ENCODE measurements at regions not wholly inside any gene's neighbourhood (a gene's known extent, or its start where the extent isn't known, plus 50 kb on each side); places are given as distances from the start of the nearest gene placed in this dataset.

- DNase-seq = no peak
These were observed 2225.3 kb upstream of the C9orf72 start for GRCh38 chr9:29798599-29798998.

DNA sequence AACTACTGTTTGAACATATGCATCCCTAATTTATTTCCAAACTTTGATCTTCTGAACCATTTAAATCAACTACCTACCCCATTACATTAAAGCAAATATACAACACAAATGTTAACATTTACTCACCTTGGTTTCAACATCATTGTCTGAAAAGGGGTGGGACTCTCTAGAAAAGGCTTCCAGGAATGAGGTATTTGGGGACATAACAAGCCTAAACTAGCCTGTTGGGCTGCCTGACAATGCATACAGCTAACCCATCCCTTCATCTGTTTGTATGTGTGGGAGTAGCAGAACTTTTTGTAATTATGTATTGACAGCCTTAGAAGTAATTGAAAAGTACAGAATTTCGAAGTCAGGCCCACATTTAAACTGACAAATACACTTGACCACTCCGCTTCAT lies 2225.9 kb upstream of the C9orf72 start:
- DNase-seq = no peak

DNA sequence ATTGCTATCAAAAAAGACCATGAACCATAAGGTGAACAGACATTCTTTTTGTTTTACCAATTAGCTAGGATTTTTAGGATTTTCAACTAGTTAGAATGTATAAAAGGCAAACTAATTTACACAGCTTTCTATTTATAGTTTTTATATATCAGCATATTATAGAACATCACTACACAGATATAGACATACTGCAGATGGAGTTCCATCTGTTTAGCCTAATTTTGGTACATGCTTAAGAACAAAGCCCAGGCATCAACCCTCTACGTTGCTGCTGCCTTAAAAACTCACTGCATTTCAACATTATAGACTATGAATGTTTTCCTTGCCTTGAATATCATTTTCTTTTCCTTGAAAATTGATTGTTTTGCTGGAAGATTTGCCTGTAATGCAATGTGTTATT lies 2227.5 kb upstream of the C9orf72 start:
- DNase-seq = no peak

DNA sequence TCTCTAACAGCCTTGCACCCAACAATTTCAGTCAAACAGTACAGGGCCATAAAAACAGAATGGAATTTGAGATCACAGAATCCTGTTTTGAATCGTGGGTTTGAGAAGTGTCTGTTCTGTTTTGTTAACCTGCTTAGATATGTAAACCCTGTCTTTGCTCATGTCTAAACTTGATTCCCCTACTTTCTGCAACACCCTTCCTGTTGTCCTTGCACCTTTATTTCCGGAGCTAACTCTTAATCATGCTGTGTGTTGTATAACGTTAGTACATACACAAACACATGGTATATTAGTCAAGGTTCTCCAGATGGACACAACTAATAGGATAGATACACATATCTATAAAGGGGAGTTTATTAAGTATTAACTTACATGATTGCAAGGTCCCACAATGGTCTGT lies 2229.2 kb upstream of the C9orf72 start:
- no peak for DNase-seq

DNA sequence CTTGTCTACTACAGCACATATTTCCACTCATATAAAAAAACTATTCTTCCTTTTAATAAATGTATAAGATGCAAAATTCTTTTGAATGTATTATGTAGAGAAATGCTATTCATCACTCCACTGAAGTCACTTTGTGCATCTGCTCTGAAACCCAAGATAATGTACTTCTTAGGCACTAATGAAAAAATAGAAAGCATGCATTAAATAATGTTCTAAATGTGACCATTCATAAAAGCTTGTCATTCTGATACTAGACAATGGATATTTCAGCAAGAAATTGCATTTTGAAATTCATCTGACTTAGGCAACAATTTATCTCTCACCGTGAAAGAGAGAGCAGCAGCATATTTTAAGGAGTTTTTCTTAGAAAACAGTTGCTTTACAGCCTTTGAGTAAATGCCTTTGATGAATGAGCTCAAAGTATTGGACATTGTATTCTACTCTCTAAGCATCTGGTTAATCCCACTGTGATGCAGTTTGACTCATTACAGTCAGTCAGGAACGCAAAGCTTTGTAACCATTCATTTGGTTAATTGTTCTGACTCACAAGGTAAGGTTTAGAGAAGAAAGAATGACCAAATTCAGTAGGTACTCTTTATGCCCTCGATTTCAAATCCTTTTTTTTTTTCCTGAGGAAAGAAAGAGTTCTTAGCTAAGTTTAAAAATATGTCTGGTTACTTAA lies 2233.8 kb upstream of the C9orf72 start:
- DNase-seq = no peak

DNA sequence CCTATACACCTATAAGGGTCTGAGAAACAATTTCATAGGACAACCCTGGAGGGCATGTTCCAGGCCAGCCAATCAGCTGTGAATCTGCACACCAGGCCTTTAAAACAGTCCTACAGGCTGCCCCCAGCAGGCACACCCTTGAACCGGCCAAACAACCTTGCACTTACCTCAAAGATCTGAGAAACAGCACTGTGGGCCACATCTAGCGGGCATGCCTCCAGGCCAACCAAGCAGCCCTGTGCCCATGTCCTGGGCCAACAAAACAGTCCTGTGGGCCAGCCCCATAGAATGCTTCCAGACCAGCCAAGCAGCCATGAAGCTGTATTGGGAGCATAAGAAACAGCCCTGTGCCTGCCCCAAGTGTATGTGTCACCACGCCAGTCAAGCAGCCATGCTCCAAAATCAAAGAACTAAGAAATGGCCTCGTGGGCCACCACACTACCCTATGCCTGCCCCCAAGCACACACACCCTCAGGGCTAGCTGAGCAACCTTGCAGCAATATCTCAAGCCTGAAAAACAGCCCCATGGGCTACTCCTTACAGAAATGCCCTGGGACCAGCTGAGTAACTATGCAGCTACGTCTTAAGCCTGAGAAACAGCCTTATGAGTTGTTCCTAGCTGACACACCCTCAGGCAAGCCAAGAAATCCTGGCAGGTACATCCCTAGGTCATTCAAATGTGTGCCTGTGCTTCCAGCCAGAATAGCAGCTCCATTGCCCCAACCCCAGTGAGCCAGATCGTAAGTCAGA lies 2243.8 kb upstream of the C9orf72 start:
- DNase-seq = no peak

DNA sequence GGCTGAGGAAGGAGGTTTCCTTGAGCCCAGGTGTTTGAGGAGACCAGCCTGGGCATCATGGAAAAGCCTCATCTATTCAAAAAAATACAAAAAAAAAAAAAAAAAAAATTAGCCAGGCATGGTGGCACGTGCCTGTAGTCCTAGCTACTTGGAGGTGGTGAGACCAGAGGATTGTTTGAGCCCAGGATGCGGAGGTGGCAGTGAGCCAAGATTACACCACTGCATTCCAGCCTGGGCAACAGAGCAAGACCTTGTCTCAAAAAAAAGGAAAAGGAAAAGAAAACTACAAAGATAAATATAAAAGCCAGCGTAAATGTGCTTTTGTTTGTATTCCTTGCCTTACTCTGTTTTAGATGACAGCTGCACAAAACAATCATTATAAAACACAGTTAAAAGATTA lies 2249.2 kb upstream of the C9orf72 start:
- DNase-seq = no peak

DNA sequence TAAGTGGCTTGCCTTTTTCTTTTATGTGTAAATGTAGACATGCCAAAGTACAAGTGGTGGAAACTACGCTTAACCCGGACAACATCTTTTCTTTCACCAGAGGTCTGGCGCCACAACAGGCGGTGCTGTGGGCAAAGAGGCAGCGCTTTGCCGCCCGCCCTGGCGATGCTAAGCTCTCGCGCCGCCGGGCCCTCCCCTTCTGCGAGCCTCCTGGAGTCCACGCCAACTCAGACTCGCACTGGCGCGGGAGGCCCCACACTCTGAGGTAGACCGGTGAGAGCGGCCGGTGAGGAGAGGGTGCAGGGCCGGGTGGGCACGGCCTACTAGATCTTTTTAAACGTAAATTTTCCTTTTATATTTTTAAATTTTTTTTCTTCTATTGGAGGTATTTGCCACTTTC lies 2253.1 kb upstream of the C9orf72 start:
- DNase-seq = no peak

- DNase-seq = no peak
These were observed 2257.5 kb upstream of the C9orf72 start for GRCh38 chr9:29830821-29831220.

DNA sequence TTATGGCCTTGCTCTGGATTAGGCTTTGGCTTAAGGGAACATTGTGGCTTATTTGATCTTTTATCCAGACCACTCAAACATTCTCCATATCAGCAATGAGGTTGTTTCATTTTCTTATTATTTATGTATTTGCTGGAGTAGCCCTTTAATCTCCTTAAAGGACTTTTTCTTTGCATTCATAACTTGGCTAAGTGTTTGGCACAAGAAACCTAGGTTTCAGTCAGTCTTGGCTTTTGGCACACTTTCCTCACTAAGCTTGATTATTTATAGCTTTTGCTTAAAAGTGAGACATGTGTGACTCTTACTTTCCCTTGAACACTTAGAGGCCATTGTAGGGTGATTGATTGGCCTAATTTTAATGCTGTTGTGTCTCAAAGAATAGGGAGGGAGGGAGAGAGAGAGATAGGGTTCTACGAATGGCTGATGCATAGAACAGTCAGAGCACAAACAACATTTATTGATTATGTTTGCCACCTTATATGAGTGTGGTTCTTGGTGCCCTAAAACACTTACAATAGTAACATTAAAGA lies 2265.3 kb upstream of the C9orf72 start:
- no peak for DNase-seq

- no peak for DNase-seq
These were observed 2271.0 kb upstream of the C9orf72 start for GRCh38 chr9:29844251-29844650.

DNA sequence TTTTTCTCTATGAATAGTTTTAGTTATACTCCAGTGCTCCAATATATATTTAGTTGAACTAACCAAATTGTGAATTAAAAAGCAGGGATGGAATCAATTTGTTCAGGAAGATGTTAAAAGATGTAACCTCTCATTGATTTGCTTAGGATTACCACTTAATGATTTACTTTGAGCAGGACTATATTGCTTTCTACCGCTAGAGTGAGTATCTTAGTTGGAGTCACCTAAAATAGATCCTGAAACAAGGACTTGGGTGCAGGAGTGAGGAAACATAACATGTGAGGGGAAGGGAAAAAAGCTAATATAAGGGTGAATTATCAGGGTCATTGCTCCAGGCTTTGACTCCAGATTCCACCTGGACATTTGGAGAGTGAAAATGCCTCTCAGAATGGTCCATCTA lies 2277.4 kb upstream of the C9orf72 start:
- no peak for DNase-seq

DNA sequence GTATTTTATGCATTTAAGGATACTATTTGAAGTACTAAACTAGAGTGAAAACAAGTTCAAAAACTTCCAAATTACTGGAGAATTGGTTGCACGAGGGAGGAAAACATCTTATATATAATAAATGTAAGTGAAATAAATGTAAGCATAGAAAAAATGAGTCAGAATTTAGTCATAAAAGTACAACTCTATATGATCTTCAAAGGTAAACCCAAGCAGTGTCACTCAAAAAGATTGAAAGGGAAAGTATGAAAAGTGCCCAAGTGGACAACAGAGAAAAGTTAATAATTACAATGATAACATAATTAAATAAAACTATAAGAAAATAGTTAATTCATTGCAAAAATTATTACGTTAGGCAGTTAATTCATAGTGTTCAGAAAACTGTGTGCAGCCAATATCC lies 2288.5 kb upstream of the C9orf72 start:
- no peak for DNase-seq

DNA sequence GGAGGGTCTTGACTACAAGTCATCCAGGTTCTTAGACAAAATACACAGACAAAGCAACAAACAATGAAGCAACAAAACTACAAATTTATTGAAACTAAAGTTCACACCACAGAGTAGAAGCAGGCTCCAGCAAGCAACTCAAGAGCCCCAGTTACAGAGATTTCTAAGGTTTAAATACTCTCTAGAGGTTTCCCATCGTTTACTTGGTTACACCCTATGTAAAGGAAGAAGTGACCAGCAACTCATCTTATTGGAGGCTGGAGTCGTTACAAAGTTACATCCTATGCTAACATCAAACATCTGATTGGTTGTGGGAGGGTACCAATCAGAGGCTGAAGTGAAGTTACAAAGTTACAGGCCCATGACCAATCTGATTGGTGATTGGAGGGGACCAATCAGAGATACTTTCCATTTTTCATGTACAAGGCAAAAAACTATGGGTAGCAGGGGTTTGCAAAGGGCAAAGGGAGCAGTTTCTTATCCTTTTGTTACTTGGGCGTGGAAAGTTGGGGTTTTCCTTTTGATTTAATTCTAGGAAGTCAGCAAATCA lies 2292.6 kb upstream of the C9orf72 start:
- no peak for DNase-seq

GRCh38 chr9:29866556-29866955 lies 2293.3 kb upstream of the C9orf72 start:
- no peak for DNase-seq

- DNase-seq = no peak
These were observed 2300.3 kb upstream of the C9orf72 start for GRCh38 chr9:29873579-29873978.

DNA sequence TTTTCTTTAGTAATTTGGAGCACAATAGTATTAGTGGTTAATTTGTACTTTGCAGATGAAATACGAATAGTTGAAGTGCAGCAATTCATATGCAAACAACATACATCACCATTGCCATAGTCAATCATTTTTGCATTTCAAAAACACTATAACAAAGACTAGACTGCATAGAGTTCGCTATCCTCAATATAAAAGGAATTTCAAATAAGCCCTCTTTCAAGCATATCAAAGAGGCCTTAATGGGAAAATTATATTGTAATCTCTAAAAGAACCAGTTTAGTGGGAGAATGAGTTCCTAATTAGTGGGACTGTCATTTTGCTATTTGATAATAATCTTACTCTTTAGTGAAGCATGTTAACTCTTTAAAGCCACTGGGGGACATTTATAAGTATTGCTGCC lies 2302.3 kb upstream of the C9orf72 start:
- no peak for DNase-seq

DNA sequence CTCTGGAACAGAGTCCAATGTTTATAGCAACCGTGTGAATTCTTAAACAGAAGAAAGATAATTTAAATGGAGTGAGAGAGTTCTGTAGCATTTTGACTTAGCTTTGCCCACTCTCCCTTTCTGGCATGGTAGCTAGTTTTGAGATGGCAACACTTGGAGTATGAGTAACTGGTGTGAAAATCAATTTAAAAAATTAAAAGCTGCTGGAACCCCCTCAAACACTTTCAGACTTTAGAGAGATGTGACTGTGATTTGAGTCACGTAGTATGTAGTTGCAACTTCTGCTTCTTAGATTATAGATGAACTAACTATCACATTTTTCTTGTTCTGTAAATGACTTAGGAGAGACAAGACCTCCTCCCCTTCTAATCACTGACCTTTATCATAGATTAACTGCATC lies 2309.5 kb upstream of the C9orf72 start:
- no peak for DNase-seq

- no peak for DNase-seq
These were observed 2332.8 kb upstream of the C9orf72 start for GRCh38 chr9:29906065-29906464.

- no peak for DNase-seq
These were observed 2354.8 kb upstream of the C9orf72 start for GRCh38 chr9:29928072-29928471.

DNA sequence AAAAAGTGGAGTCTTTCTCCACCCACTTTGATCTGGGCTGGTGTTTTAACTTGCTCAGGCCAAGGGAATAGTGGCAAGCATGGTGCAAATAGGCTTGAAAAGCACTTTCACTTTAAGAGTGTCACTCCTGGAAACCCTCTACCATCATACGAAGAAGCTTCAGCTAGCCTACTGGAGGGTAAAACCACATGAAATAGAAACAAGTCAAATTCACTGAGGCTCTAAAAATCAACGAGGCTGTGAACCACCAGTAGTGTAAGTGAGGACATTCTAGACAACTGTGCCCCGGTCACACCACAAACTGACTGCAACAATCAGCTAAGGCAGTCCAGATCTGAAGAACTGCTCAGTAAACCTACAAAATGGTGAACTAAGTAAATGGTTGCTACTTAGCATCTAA lies 2366.3 kb upstream of the C9orf72 start:
- no peak for DNase-seq

DNA sequence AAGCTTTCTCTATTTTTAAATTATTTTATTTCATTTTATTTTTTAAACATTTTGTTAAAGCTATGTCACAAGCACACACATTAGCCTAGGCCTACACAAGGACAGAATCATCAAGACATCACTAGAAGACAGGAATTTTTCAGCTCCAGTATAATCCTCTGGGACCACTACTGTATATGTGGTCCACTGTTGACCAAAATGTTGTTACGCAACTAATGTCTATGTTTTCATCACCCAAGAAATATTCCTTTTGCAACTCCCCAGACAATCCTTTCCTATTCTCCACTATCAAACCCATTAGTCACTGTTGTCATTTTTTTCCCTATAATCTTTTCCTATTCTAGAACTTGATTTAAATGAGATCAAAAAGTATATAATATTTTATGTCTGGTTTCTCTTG lies 2371.7 kb upstream of the C9orf72 start:
- no peak for DNase-seq

DNA sequence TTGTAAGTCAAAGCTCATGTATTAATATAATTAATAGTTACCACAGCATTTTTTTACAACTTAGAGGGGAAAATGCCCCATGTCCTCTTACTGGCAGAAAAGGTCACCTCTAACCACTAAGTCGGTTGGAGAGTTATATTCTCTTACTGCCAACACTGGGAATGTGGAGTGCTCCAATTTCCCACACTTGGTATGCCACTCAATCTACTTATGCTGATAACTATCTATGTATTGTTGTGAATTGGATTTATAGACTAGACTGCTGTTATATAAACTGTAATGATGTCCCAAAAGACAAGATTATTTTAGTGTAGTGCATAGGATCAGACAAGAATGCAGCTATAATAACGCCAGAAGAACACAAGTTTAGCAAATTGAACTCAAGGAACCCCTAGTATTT lies 2385.2 kb upstream of the C9orf72 start:
- DNase-seq = no peak

DNA sequence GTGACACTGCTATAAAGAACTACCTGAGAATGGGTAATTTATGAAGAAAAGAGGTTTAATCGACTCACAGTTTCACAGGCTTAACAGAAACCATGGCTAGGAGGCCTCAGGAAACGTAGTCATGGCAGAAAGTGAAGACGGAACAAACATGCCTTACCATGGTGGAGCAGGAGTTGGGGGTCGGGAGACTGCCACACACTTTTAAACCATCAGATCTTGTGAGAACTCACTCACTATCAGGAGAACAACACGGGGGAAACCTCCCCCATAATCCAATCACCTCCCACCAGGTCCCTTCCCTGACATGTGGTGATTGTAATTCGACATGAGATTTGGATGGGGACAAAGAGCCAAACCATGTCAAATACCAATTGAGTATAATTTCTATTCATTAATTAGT lies 2392.6 kb upstream of the C9orf72 start:
- no peak for DNase-seq
